Panc1 (cell line): ENCODE measurements at regions not wholly inside any gene's neighbourhood (a gene's known extent, or its start where the extent isn't known, plus 50 kb on each side); places are given as distances from the start of the nearest gene placed in this dataset.

Experiments used
- ATAC-seq: fragments of 200-7000 bp; cut with Tn5 transposase; 2 replicates; pipeline ENCODE4 v1.9.1; 2020; ENCODE audit warnings: mild to moderate bottlenecking, moderate library complexity
- BruUV-seq: library from RNA; stranded (reverse); fragments of 400-500 nt; replicated peaks from 2 replicates; lab custom pipeline; 2021; lab: Mats Ljungman, UMichigan
- CTCF ChIA-PET: fragments of 300-600 bp; sonication (Branson Sonifier 250); formaldehyde crosslinking; loops from one replicate; lab custom pipeline; 2022; ENCODE audit warnings: antibody characterized with exemption; lab: Charles Lee
- POLR2A ChIA-PET: fragments of 300-600 bp; sonication (Branson Sonifier 250); formaldehyde crosslinking; loops from one replicate; lab custom pipeline; 2022; ENCODE audit warnings: antibody characterized with exemption; lab: Charles Lee
- DNase-seq: peaks from one replicate; pipeline ENCODE4 v3.0.0-alpha.2; 2010; ENCODE audit warnings: low read depth, low spot score
- H3K27ac ChIP-seq: 2 replicates; pipeline ENCODE4 v1.5.1; 2011; ENCODE audit warnings: mild to moderate bottlenecking, low read length, inconsistent platforms
- H3K27me3 ChIP-seq: fragments of 200-500 bp; sonication (Bioruptor generic); 2 replicates; pipeline ENCODE4 v1.6.0; 2014; ENCODE audit warnings: low read length, inconsistent platforms; ENCODE audit not compliant: control insufficient read depth, insufficient read depth
- H3K36me3 ChIP-seq: fragments of 200-500 bp; sonication (Bioruptor generic); 2 replicates; pipeline ENCODE4 v1.5.1; 2014; ENCODE audit warnings: inconsistent platforms, mild to moderate bottlenecking, low read length, moderate library complexity; ENCODE audit not compliant: control insufficient read depth, insufficient read depth
- H3K4me1 ChIP-seq: 2 replicates; pipeline ENCODE4 v1.5.1; 2011; ENCODE audit warnings: inconsistent platforms, mild to moderate bottlenecking, low read length, moderate library complexity; ENCODE audit not compliant: control insufficient read depth, insufficient read depth
- H3K4me3 ChIP-seq, 2 experiments: 2 replicates each; pipeline ENCODE4 v1.5.1; 2011 to 2012; ENCODE audit warnings: low read depth in 2 of 2, low read length in 2 of 2, mild to moderate bottlenecking in 2 of 2, inconsistent platforms in 1 of 2, moderate library complexity in 1 of 2
- H3K9me3 ChIP-seq: fragments of 200-500 bp; sonication (Bioruptor generic); 2 replicates; pipeline ENCODE4 v1.5.1; 2014; ENCODE audit warnings: low read depth, mild to moderate bottlenecking, inconsistent platforms, low read length, moderate library complexity; ENCODE audit not compliant: control insufficient read depth, insufficient read depth
- CTCF ChIP-seq: fragments of 450-650 bp; IDR thresholded peaks from 2 replicates; pipeline ENCODE4 v1.5.1; 2017; ENCODE audit warnings: mild to moderate bottlenecking
- POLR2AphosphoS5 ChIP-seq: IDR thresholded peaks from 2 replicates; pipeline ENCODE4 v1.6.1; 2012; ENCODE audit warnings: mild to moderate bottlenecking, low read depth, low read length, moderate library complexity
- REST ChIP-seq, 2 experiments: IDR thresholded peaks; 2 replicates each; pipeline ENCODE4 v1.6.1; 2011 to 2012; ENCODE audit warnings: low read depth in 2 of 2, control low read depth in 1 of 2, low read length in 1 of 2, mild to moderate bottlenecking in 1 of 2, moderate library complexity in 1 of 2; ENCODE audit not compliant: insufficient read depth in 1 of 2
- SIN3A ChIP-seq: IDR thresholded peaks from 2 replicates; pipeline ENCODE4 v1.6.1; 2012; ENCODE audit warnings: low read depth, mild to moderate bottlenecking, low read length, moderate library complexity, borderline replicate concordance; ENCODE audit not compliant: insufficient read depth
- TCF7L2 ChIP-seq: IDR thresholded peaks from 2 replicates; pipeline ENCODE4 v1.6.1; 2011; ENCODE audit warnings: mild to moderate bottlenecking, low read depth, low read length, inconsistent platforms
- in situ Hi-C: cut with HindIII; loops from 2 replicates; pipeline ENCODE4 v1.10.0; 2016; ENCODE audit warnings: low sequenced_read_pairs, low pct_unique_long_range_greater_than_20kb
- intact Hi-C: fragments of 100-400 bp; cut with micrococcal nuclease; formaldehyde crosslinking; loops from one replicate; pipeline ENCODE4 v1.10.0; 2022; ENCODE audit not compliant: unreplicated experiment

GRCh38 chr13:63693696-63694095 lies 2278.0 kb upstream of the PCDH20 start:
- H3K4me1 ChIP-seq = no peaks in the 10 kb centered on the region
- POLR2A ChIA-PET = no interaction called here
- no peaks in the 10 kb centered on the region for H3K9me3 ChIP-seq
- no peak overlapping the region for H3K4me3 ChIP-seq
- intact Hi-C loops (no loop called here), in situ Hi-C loops (no loop called here)
- ATAC-seq (no peak), DNase-seq (no peak)
- no peaks in the 10 kb centered on the region for H3K27me3 ChIP-seq
- no peaks in the 10 kb centered on the region for H3K36me3 ChIP-seq
- TF ChIP-seq REST (IDR thresholded peaks at IDR 0.05; ENCODE audit: insufficient read depth in 1 of 2, low read depth in 2 of 2, low read length in 1 of 2) (no peak), TCF7L2 (no peak), POLR2AphosphoS5 (no peak), SIN3A (no peak), CTCF (no peak)
- BruUV-seq = no TSS peak
- CTCF ChIA-PET = no interaction called here
- H3K27ac ChIP-seq = no peak overlapping the region

- ATAC-seq (no peak), DNase-seq (no peak)
- in situ Hi-C loops = no loop called here
- no peaks in the 10 kb centered on the region for H3K9me3 ChIP-seq
- no peak overlapping the region for H3K4me3 ChIP-seq
- POLR2A ChIA-PET = no interaction called here
- no peaks in the 10 kb centered on the region for H3K27me3 ChIP-seq
- no TSS peak for BruUV-seq
- no peak overlapping the region for H3K27ac ChIP-seq
- TF ChIP-seq CTCF (no peak), TCF7L2 (no peak), SIN3A (no peak), POLR2AphosphoS5 (no peak), REST (IDR thresholded peaks at IDR 0.05; ENCODE audit: insufficient read depth in 1 of 2, low read depth in 2 of 2, low read length in 1 of 2) (no peak)
- CTCF ChIA-PET = no interaction called here
- H3K36me3 ChIP-seq = no peaks in the 10 kb centered on the region
- no peaks in the 10 kb centered on the region for H3K4me1 ChIP-seq
- intact Hi-C loops = no loop called here
Measured at GRCh38 chr13:63691474-63691873, 2275.8 kb upstream of the PCDH20 start.
